Neural cell (in vitro differentiated cells): ENCODE measurements at regions not wholly inside any gene's neighbourhood (a gene's known extent, or its start where the extent isn't known, plus 50 kb on each side); places are given as distances from the start of the nearest gene placed in this dataset.

Experiments used
- EP300 ChIP-seq: fragments of 450-650 bp; conservative IDR thresholded peaks from 2 replicates; pipeline ENCODE4 v1.6.1; 2014; ENCODE audit warnings: antibody characterized with exemption, mild to moderate bottlenecking, moderate library complexity; ENCODE audit not compliant: poor library complexity, severe bottlenecking
- EZH2 ChIP-seq: fragments of 200-600, 300-800 bp; shearing (Covaris generic), sonication (generic); IDR thresholded peaks from 2 replicates; pipeline ENCODE4 v1.6.1; 2014; ENCODE audit warnings: antibody characterized with exemption, low read length, borderline replicate concordance, mild to moderate bottlenecking; ENCODE audit not compliant: insufficient read depth, poor library complexity, severe bottlenecking
- MXI1 ChIP-seq: fragments of 450-650 bp; conservative IDR thresholded peaks from 2 replicates; pipeline ENCODE4 v1.6.1; 2014; ENCODE audit warnings: antibody characterized with exemption, mild to moderate bottlenecking; ENCODE audit not compliant: poor library complexity, severe bottlenecking
- POLR2AphosphoS5 ChIP-seq: IDR thresholded peaks from 2 replicates; pipeline ENCODE4 v1.6.1; 2012
- RAD21 ChIP-seq: fragments of 450-650 bp; conservative IDR thresholded peaks from 2 replicates; pipeline ENCODE4 v1.6.1; 2014; ENCODE audit warnings: antibody characterized with exemption, mild to moderate bottlenecking, moderate library complexity
- SMC3 ChIP-seq: fragments of 450-650 bp; conservative IDR thresholded peaks from 2 replicates; pipeline ENCODE4 v1.6.1; 2014; ENCODE audit warnings: antibody characterized with exemption, mild to moderate bottlenecking, moderate library complexity; ENCODE audit not compliant: poor library complexity
- TAF1 ChIP-seq: IDR thresholded peaks from 2 replicates; pipeline ENCODE4 v1.6.1; 2012; ENCODE audit warnings: low read depth
- TF ChIP-seq, protein P1 (sequence below): fragments of 450-650 bp; IDR thresholded peaks from 2 replicates; pipeline ENCODE4 v1.5.1; 2014; ENCODE audit warnings: antibody characterized with exemption, mild to moderate bottlenecking, moderate library complexity; ENCODE audit not compliant: poor library complexity, severe bottlenecking
- TF ChIP-seq, protein P2 (sequence below): IDR thresholded peaks from 2 replicates; pipeline ENCODE4 v1.6.1; 2012; ENCODE audit warnings: borderline replicate concordance

DNA sequence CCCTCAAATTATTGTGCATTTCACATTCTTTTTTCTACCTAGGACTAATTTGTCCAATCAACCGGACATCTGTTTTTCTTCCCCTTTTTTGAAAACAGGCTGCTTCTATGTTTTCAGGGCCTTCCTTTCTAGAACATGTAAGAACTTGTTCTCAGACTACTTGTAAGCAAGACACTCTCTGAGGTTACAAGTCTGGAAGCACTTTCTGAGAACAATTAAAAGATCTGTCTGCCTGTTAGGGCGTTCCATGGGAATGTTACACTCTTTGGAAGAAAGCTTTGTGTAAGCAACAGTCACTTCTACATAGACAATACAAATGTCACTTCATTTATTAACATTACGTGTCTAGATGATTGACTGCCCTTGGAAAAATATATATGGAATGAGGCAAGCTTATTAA, 50.9 kb upstream of the HSPB3 start:
- TF ChIP-seq, protein P1, sequence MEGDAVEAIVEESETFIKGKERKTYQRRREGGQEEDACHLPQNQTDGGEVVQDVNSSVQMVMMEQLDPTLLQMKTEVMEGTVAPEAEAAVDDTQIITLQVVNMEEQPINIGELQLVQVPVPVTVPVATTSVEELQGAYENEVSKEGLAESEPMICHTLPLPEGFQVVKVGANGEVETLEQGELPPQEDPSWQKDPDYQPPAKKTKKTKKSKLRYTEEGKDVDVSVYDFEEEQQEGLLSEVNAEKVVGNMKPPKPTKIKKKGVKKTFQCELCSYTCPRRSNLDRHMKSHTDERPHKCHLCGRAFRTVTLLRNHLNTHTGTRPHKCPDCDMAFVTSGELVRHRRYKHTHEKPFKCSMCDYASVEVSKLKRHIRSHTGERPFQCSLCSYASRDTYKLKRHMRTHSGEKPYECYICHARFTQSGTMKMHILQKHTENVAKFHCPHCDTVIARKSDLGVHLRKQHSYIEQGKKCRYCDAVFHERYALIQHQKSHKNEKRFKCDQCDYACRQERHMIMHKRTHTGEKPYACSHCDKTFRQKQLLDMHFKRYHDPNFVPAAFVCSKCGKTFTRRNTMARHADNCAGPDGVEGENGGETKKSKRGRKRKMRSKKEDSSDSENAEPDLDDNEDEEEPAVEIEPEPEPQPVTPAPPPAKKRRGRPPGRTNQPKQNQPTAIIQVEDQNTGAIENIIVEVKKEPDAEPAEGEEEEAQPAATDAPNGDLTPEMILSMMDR: no peak
- TF ChIP-seq TAF1 (no peak), POLR2AphosphoS5 (no peak), EZH2 (no peak), RAD21 (no peak), EP300 (no peak), SMC3 (no peak), MXI1 (no peak)
- TF ChIP-seq, protein P2, sequence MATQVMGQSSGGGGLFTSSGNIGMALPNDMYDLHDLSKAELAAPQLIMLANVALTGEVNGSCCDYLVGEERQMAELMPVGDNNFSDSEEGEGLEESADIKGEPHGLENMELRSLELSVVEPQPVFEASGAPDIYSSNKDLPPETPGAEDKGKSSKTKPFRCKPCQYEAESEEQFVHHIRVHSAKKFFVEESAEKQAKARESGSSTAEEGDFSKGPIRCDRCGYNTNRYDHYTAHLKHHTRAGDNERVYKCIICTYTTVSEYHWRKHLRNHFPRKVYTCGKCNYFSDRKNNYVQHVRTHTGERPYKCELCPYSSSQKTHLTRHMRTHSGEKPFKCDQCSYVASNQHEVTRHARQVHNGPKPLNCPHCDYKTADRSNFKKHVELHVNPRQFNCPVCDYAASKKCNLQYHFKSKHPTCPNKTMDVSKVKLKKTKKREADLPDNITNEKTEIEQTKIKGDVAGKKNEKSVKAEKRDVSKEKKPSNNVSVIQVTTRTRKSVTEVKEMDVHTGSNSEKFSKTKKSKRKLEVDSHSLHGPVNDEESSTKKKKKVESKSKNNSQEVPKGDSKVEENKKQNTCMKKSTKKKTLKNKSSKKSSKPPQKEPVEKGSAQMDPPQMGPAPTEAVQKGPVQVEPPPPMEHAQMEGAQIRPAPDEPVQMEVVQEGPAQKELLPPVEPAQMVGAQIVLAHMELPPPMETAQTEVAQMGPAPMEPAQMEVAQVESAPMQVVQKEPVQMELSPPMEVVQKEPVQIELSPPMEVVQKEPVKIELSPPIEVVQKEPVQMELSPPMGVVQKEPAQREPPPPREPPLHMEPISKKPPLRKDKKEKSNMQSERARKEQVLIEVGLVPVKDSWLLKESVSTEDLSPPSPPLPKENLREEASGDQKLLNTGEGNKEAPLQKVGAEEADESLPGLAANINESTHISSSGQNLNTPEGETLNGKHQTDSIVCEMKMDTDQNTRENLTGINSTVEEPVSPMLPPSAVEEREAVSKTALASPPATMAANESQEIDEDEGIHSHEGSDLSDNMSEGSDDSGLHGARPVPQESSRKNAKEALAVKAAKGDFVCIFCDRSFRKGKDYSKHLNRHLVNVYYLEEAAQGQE: no peak
